Colonic mucosa (tissue), 4 donors: ENCODE measurements at regions not wholly inside any gene's neighbourhood (a gene's known extent, or its start where the extent isn't known, plus 50 kb on each side); places are given as distances from the start of the nearest gene placed in this dataset.

ENCODE experiments used
- DNase-seq: peaks from one replicate; pipeline ENCODE4 v3.0.0-alpha.2; 2020
- H3K27ac ChIP-seq: fragments of 200-600 bp; one replicate; pipeline ENCODE4 v1.8.0; 2021
- H3K27me3 ChIP-seq: fragments of 200-600 bp; one replicate; pipeline ENCODE4 v1.8.0; 2021
- H3K36me3 ChIP-seq: fragments of 200-600 bp; one replicate; pipeline ENCODE4 v1.8.0; 2021
- H3K4me1 ChIP-seq: fragments of 200-600 bp; one replicate; pipeline ENCODE4 v1.8.0; 2021; ENCODE audit warnings: mild to moderate bottlenecking
- H3K4me3 ChIP-seq: fragments of 200-600 bp; one replicate; pipeline ENCODE4 v1.8.0; 2021
- H3K9ac ChIP-seq, 2 donors: one replicate each; pipeline ENCODE4 v1.7.0; 2013; ENCODE audit warnings: control low read depth in 2 of 2, low read depth in 2 of 2, low read length in 2 of 2
- H3K9me3 ChIP-seq: fragments of 200-600 bp; one replicate; pipeline ENCODE4 v1.8.0; 2021
- intact Hi-C: fragments of 100-400 bp; cut with DNase I; formaldehyde crosslinking; loops from one replicate; pipeline ENCODE4 v1.14.1; 2022
- TF ChIP-seq, protein P1 (sequence below): fragments of 200-600 bp; IDR thresholded peaks from one replicate; pipeline ENCODE4 v1.8.0; 2022; ENCODE audit warnings: antibody characterized with exemption, mild to moderate bottlenecking
- donor health status: healthy.
- donor health status: DM: no; HTN: no; CAD: no.
- donor health status: DM: no; HTN: no; CAD: no.

DNA sequence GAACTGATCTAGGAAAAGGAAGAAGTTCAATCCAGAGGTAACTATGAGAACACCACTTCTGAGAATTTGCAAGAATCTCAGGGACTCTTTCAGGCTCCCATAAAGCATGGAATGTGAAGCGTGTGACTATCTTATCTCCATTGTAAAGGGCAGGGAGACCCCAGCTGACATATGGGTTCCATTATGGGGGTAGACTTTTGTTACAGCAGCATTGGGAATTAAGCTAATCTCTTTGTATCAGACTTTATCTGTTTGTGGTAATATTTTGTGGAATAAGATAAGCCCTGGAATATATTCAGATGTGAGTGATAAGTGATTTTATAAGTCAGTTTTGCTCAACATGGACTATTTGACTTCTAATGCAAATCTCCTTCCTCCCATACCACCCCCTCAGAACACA, 468.3 kb downstream of the MEIS1 start:
- H3K36me3 ChIP-seq = no peaks in the 10 kb centered on the region
- H3K9ac ChIP-seq = no peak overlapping the region
- H3K27ac ChIP-seq = no peak overlapping the region
- no peak overlapping the region for H3K4me3 ChIP-seq
- no peaks in the 10 kb centered on the region for H3K4me1 ChIP-seq
- intact Hi-C loops = no loop called here
- TF ChIP-seq, protein P1, sequence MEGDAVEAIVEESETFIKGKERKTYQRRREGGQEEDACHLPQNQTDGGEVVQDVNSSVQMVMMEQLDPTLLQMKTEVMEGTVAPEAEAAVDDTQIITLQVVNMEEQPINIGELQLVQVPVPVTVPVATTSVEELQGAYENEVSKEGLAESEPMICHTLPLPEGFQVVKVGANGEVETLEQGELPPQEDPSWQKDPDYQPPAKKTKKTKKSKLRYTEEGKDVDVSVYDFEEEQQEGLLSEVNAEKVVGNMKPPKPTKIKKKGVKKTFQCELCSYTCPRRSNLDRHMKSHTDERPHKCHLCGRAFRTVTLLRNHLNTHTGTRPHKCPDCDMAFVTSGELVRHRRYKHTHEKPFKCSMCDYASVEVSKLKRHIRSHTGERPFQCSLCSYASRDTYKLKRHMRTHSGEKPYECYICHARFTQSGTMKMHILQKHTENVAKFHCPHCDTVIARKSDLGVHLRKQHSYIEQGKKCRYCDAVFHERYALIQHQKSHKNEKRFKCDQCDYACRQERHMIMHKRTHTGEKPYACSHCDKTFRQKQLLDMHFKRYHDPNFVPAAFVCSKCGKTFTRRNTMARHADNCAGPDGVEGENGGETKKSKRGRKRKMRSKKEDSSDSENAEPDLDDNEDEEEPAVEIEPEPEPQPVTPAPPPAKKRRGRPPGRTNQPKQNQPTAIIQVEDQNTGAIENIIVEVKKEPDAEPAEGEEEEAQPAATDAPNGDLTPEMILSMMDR = no peak
- no peaks in the 10 kb centered on the region for H3K9me3 ChIP-seq
- no peak for DNase-seq
- no peaks in the 10 kb centered on the region for H3K27me3 ChIP-seq

GRCh38 chr2:66903745-66904465, 469.0 kb downstream of the MEIS1 start:
- TF ChIP-seq, protein P1 = no peak

GRCh38 chr2:66915237-66915636, 480.3 kb downstream of the MEIS1 start:
- Histone ChIP-seq H3K27me3 (no peaks in the 10 kb centered on the region), H3K36me3 (no peaks in the 10 kb centered on the region), H3K4me1 (no peaks in the 10 kb centered on the region), H3K4me3 (no peak overlapping the region), H3K9me3 (no peaks in the 10 kb centered on the region), H3K9ac (no peak overlapping the region), H3K27ac (no peak overlapping the region)
- intact Hi-C loops = no loop called here
- DNase-seq = no peak
- TF ChIP-seq, protein P1 = no peak

More at GRCh38 chr2:66903745-66904465, 469.0 kb downstream of the MEIS1 start:
- Histone ChIP-seq H3K9ac (no peak overlapping the region), H3K9me3 (no peaks in the 10 kb centered on the region), H3K4me3 (no peak overlapping the region), H3K27ac (no peak overlapping the region), H3K4me1 (no peaks in the 10 kb centered on the region), H3K27me3 (no peaks in the 10 kb centered on the region), H3K36me3 (no peaks in the 10 kb centered on the region)
- DNase-seq = no peak
- intact Hi-C loops = no loop called here

DNA sequence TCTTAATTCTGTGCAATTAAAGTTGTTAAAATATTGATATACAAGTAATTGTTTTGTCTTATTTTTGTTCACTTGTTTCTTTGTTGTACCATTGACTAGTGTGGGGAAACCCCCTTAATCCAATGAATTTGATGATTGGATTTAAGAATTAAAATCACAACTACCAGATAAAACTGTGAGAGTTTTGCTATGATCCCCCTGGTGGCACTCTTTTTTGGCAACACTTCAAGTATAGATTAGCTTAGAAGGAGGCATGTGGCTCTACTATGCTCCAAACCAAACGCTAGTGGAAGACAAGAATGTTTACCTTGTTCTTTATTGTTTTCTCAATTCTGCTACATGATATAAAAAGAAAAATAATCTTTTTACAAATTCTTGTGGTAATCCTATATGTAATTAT, 477.8 kb upstream of the ETAA1 start:
- Histone ChIP-seq H3K4me1 (no peaks in the 10 kb centered on the region), H3K27ac (no peak overlapping the region), H3K36me3 (no peaks in the 10 kb centered on the region), H3K9me3 (no peaks in the 10 kb centered on the region), H3K9ac (no peak overlapping the region), H3K4me3 (no peak overlapping the region), H3K27me3 (no peaks in the 10 kb centered on the region)
- TF ChIP-seq, protein P1 = no peak
- intact Hi-C loops = no loop called here
- no peak for DNase-seq

GRCh38 chr2:66920415-66920814, 476.7 kb upstream of the ETAA1 start:
- Histone ChIP-seq H3K27me3 (no peaks in the 10 kb centered on the region), H3K4me3 (no peak overlapping the region), H3K27ac (no peak overlapping the region), H3K4me1 (no peaks in the 10 kb centered on the region), H3K36me3 (no peaks in the 10 kb centered on the region), H3K9ac (no peak overlapping the region), H3K9me3 (no peaks in the 10 kb centered on the region)
- DNase-seq = no peak
- TF ChIP-seq, protein P1 = no peak
- intact Hi-C loops = no loop called here
